KMS-11 (cell line): ENCODE measurements at regions not wholly inside any gene's neighbourhood (a gene's known extent, or its start where the extent isn't known, plus 50 kb on each side); places are given as distances from the start of the nearest gene placed in this dataset.

Source experiments
- H2AFZ ChIP-seq: fragments of 200-600 bp; sonication (generic); 2 replicates; pipeline ENCODE4 v1.6.1; 2016; ENCODE audit warnings: antibody characterized with exemption, mixed run types, low read depth
- H3K27ac ChIP-seq: fragments of 200-600 bp; sonication (generic); 2 replicates; pipeline ENCODE4 v1.6.1; 2016; ENCODE audit warnings: mild to moderate bottlenecking, mixed run types
- H3K27me3 ChIP-seq: fragments of 200-600 bp; sonication (generic); 2 replicates; pipeline ENCODE4 v1.6.1; 2017; ENCODE audit warnings: mild to moderate bottlenecking, low read depth, mixed run types, moderate library complexity; ENCODE audit not compliant: insufficient read depth
- H3K36me3 ChIP-seq: fragments of 200-600 bp; sonication (generic); 2 replicates; pipeline ENCODE4 v1.6.1; 2017; ENCODE audit warnings: mild to moderate bottlenecking, mixed run types; ENCODE audit not compliant: insufficient read depth
- H3K4me1 ChIP-seq: fragments of 200-600 bp; sonication (generic); 2 replicates; pipeline ENCODE4 v1.6.1; 2016; ENCODE audit warnings: mild to moderate bottlenecking, low read depth, mixed run types; ENCODE audit not compliant: poor library complexity, severe bottlenecking
- H3K4me2 ChIP-seq: fragments of 200-600 bp; sonication (generic); 2 replicates; pipeline ENCODE4 v1.7.0; 2016; ENCODE audit warnings: mild to moderate bottlenecking, mixed run types
- H3K4me3 ChIP-seq: fragments of 200-600 bp; sonication (generic); IDR thresholded peaks from 2 replicates; pipeline ENCODE4 v1.6.1; 2017; ENCODE audit warnings: low read depth, low read length, mixed read lengths; ENCODE audit not compliant: insufficient read depth
- H3K79me2 ChIP-seq: fragments of 200-600 bp; sonication (generic); 2 replicates; pipeline ENCODE4 v1.6.1; 2016; ENCODE audit warnings: low read depth, mixed run types; ENCODE audit not compliant: insufficient read depth
- H3K9ac ChIP-seq: fragments of 200-600 bp; sonication (generic); 2 replicates; pipeline ENCODE4 v1.6.1; 2016; ENCODE audit warnings: mild to moderate bottlenecking, mixed run types
- H4K20me1 ChIP-seq: fragments of 200-600 bp; sonication (generic); 2 replicates; pipeline ENCODE4 v1.6.1; 2016; ENCODE audit warnings: mild to moderate bottlenecking, mixed run types; ENCODE audit not compliant: insufficient read depth
- TF ChIP-seq, protein P1 (sequence below): fragments of 200-600 bp; sonication (generic); conservative IDR thresholded peaks from 2 replicates; pipeline ENCODE4 v1.6.1; 2017; ENCODE audit warnings: low read depth, mild to moderate bottlenecking, antibody characterized with exemption, low read length, moderate library complexity, mixed read lengths

DNA sequence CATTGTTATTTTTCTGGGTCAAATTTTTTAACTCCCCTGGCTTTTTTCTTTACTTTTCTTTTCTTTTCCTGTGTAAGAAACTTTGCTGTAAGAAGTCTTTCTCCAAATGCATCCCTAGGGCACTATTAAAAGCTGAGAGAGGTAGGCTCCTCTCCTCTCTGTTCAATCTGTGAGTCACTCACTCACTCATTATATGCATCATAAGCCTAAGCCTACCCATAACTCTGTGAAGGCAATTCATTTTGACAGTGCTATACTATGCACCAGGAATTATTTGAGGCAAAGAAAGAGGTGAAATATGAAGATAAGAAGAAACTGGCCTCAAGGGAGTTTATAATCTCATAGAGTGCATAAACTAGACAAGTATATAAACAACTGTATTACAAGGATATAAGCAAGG lies 67.9 kb upstream of the PRR16 start:
- no peaks in the 10 kb centered on the region for H4K20me1 ChIP-seq
- no peaks in the 10 kb centered on the region for H3K27me3 ChIP-seq
- TF ChIP-seq, protein P1, sequence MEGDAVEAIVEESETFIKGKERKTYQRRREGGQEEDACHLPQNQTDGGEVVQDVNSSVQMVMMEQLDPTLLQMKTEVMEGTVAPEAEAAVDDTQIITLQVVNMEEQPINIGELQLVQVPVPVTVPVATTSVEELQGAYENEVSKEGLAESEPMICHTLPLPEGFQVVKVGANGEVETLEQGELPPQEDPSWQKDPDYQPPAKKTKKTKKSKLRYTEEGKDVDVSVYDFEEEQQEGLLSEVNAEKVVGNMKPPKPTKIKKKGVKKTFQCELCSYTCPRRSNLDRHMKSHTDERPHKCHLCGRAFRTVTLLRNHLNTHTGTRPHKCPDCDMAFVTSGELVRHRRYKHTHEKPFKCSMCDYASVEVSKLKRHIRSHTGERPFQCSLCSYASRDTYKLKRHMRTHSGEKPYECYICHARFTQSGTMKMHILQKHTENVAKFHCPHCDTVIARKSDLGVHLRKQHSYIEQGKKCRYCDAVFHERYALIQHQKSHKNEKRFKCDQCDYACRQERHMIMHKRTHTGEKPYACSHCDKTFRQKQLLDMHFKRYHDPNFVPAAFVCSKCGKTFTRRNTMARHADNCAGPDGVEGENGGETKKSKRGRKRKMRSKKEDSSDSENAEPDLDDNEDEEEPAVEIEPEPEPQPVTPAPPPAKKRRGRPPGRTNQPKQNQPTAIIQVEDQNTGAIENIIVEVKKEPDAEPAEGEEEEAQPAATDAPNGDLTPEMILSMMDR: no peak
- H3K79me2 ChIP-seq: no peaks in the 10 kb centered on the region
- H3K9ac ChIP-seq: no peak overlapping the region
- H3K27ac ChIP-seq: no peak overlapping the region
- no peaks in the 10 kb centered on the region for H3K4me1 ChIP-seq
- no peaks in the 10 kb centered on the region for H3K36me3 ChIP-seq
- no peak overlapping the region for H3K4me3 ChIP-seq
- no peak overlapping the region for H3K4me2 ChIP-seq
- no peak overlapping the region for H2AFZ ChIP-seq

DNA sequence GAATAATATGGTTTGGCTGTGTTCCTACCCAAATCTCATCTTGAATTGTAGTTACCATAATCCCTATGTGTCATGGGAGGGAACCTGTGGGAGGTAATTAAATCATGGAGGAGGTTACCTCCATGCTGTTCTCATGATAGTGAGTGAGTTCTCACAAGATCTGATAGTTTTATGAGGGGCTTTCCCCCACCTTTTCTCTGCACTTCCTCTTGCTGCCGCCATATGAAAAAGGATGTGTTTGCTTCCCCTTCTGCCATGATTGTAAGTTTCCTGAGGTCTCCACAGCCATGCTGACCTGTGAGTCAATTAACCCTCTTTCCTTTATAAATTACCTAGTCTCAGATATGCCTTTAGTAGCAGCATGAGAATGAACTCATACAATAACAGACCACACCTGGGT lies 63.7 kb upstream of the PRR16 start:
- TF ChIP-seq, protein P1: no peak
- no peak overlapping the region for H3K4me3 ChIP-seq
- no peaks in the 10 kb centered on the region for H3K27me3 ChIP-seq

DNA sequence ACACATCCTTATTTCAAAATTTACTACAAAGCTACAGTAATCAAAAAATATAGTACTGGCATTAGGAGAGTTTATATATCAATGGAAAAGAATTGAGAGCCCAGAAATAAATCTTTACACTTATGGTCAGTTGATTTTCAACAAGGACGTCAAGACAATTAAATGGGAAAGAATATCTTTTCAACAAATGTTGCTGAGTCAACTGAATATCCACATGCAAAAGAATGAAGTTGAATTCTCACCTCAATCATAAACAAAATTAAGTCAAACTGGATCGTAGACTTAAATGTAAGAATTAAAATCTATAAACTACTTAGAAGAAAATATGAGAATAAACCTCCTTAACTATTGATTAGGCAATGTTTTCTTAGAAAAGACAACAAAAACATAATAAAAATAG lies 61.5 kb upstream of the PRR16 start:
- Histone ChIP-seq H3K79me2 (no peaks in the 10 kb centered on the region), H2AFZ (no peak overlapping the region), H3K27ac (no peak overlapping the region), H3K4me2 (no peak overlapping the region), H3K9ac (no peak overlapping the region), H4K20me1 (no peaks in the 10 kb centered on the region), H3K4me3 (no peak overlapping the region), H3K4me1 (peaks cover 34% of the 10 kb centered on the region), H3K27me3 (no peaks in the 10 kb centered on the region), H3K36me3 (no peaks in the 10 kb centered on the region)
- TF ChIP-seq, protein P1: no peak

More for the DNA sequence above, 63.7 kb upstream of the PRR16 start:
- Histone ChIP-seq H3K27ac (no peak overlapping the region), H3K4me1 (peaks cover 14% of the 10 kb centered on the region), H3K36me3 (no peaks in the 10 kb centered on the region), H3K79me2 (no peaks in the 10 kb centered on the region), H4K20me1 (no peaks in the 10 kb centered on the region), H3K4me2 (no peak overlapping the region), H3K9ac (no peak overlapping the region), H2AFZ (no peak overlapping the region)

DNA sequence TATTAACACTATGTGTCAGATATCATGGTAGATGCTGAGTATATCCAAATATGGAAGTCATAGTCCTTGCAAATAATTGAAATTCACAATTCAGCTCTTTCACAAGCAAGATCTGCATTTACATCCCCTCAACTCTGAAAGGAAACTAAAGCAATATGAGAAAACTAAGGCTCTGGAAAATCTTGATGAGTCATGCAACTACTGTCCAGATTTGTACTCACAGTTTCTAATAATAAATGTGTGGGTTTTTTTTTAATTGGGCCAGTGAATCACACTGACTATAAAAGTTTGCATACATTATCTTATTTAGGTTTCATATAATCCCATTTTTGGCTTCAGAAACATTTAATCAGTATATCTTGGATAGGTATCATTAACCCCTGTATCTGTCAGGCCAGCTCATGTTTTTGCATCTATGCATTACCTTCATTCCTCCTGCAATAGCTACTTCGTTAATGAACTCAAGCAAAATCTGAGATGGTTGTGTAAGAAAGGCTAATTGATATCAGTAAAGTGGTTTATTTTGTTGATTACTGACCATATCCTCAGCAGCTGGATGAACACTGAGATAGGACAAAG lies 58.7 kb upstream of the PRR16 start:
- H3K27ac ChIP-seq: peak overlapping the region; percentile 42

More for the DNA sequence above, 58.7 kb upstream of the PRR16 start:
- Histone ChIP-seq H4K20me1 (no peaks in the 10 kb centered on the region), H3K4me3 (no peak overlapping the region), H3K36me3 (no peaks in the 10 kb centered on the region), H3K27me3 (no peaks in the 10 kb centered on the region), H3K79me2 (no peaks in the 10 kb centered on the region), H3K4me1 (peaks cover 34% of the 10 kb centered on the region), H3K9ac (peak overlapping the region; percentile 10; the same call in 1 of the 2 replicates), H2AFZ (0 out of 2 replicates have a peak overlapping the region, but pooled peaks have one; percentile 11), H3K4me2 (peak overlapping the region; percentile 24)
- TF ChIP-seq, protein P1: no peak
